K562 (cell line): ENCODE measurements at regions not wholly inside any gene's neighbourhood (a gene's known extent, or its start where the extent isn't known, plus 50 kb on each side); places are given as distances from the start of the nearest gene placed in this dataset.

Experiments
- AFF1 ChIP-seq, 2 experiments: fragments of 450-650 bp; IDR thresholded peaks; 2 replicates each; pipeline ENCODE4 v1.6.1; 2018; ENCODE audit warnings: mild to moderate bottlenecking in 2 of 2, low read depth in 1 of 2; ENCODE audit not compliant: partially characterized antibody in 2 of 2
- HIVEP1 ChIP-seq: fragments of 250-450 bp; sonication (Bioruptor Pico); IDR thresholded peaks from 2 replicates; pipeline ENCODE4 v1.4.0; 2020; ENCODE audit warnings: mild to moderate bottlenecking
- MAZ ChIP-seq, 2 experiments: fragments of 450-650 bp in 1 of 2; sonication (generic) in 1 of 2; formaldehyde crosslinking; IDR thresholded peaks in 1 of 2; conservative IDR thresholded peaks in 1 of 2; 2 replicates each; pipeline versions ENCODE4 v1.4.0 to v1.5.0; 2020; ENCODE audit warnings: mild to moderate bottlenecking in 1 of 2, missing genetic modification reagents in 1 of 2
- PRMT5 ChIP-seq: sonication (generic); formaldehyde crosslinking; IDR thresholded peaks from 2 replicates; pipeline ENCODE4 v1.5.0; 2020; ENCODE audit warnings: missing genetic modification reagents
- ZNF124 ChIP-seq: sonication (generic); formaldehyde crosslinking; IDR thresholded peaks from 2 replicates; pipeline ENCODE4 v1.8.1; 2022; ENCODE audit warnings: missing genetic modification reagents
- TF ChIP-seq, protein P1 (sequence below): sonication (generic); formaldehyde crosslinking; IDR thresholded peaks from 2 replicates; pipeline ENCODE4 v1.8.0; 2022; ENCODE audit warnings: mild to moderate bottlenecking, missing genetic modification reagents

GRCh38 chr2:150811259-150811855 lies 323.9 kb upstream of the RND3 start (continued):
- TF ChIP-seq AFF1 (IDR thresholded peaks at IDR 0.05; ENCODE audit: low read depth in 1 of 2, partially characterized antibody in 2 of 2) (no peak), HIVEP1 (no peak), ZNF124 (no peak), PRMT5 (CRISPR knock-in tag) (no peak), MAZ (CRISPR knock-in tag; conservative IDR thresholded peaks at IDR 0.05 in 1 of 2, IDR thresholded peaks at IDR 0.05 in 1 of 2) (no peak)
- TF ChIP-seq, protein P1, sequence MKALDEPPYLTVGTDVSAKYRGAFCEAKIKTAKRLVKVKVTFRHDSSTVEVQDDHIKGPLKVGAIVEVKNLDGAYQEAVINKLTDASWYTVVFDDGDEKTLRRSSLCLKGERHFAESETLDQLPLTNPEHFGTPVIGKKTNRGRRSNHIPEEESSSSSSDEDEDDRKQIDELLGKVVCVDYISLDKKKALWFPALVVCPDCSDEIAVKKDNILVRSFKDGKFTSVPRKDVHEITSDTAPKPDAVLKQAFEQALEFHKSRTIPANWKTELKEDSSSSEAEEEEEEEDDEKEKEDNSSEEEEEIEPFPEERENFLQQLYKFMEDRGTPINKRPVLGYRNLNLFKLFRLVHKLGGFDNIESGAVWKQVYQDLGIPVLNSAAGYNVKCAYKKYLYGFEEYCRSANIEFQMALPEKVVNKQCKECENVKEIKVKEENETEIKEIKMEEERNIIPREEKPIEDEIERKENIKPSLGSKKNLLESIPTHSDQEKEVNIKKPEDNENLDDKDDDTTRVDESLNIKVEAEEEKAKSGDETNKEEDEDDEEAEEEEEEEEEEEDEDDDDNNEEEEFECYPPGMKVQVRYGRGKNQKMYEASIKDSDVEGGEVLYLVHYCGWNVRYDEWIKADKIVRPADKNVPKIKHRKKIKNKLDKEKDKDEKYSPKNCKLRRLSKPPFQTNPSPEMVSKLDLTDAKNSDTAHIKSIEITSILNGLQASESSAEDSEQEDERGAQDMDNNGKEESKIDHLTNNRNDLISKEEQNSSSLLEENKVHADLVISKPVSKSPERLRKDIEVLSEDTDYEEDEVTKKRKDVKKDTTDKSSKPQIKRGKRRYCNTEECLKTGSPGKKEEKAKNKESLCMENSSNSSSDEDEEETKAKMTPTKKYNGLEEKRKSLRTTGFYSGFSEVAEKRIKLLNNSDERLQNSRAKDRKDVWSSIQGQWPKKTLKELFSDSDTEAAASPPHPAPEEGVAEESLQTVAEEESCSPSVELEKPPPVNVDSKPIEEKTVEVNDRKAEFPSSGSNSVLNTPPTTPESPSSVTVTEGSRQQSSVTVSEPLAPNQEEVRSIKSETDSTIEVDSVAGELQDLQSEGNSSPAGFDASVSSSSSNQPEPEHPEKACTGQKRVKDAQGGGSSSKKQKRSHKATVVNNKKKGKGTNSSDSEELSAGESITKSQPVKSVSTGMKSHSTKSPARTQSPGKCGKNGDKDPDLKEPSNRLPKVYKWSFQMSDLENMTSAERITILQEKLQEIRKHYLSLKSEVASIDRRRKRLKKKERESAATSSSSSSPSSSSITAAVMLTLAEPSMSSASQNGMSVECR (CRISPR knock-in tag) = no peak
